Neural progenitor cell (in vitro differentiated cells): ENCODE measurements at regions not wholly inside any gene's neighbourhood (a gene's known extent, or its start where the extent isn't known, plus 50 kb on each side); places are given as distances from the start of the nearest gene placed in this dataset.

Experiments
- CTCF ChIP-seq: fragments of 200-600 bp; sonication (generic); IDR thresholded peaks from 2 replicates; pipeline ENCODE4 v1.5.1; 2017; ENCODE audit warnings: antibody characterized with exemption, mild to moderate bottlenecking
- EZH2phosphoT487 ChIP-seq: fragments of 200-600 bp; sonication (generic); IDR thresholded peaks from 2 replicates; pipeline ENCODE4 v1.6.1; 2017; ENCODE audit warnings: antibody characterized with exemption

GRCh38 chr10:43997330-43997729 is 348.6 kb upstream of the ZNF32 start:
- no peak for TF ChIP-seq CTCF
- TF ChIP-seq EZH2phosphoT487 = no peak
